Amygdala (tissue), 56 donors: ENCODE measurements at regions not wholly inside any gene's neighbourhood (a gene's known extent, or its start where the extent isn't known, plus 50 kb on each side); places are given as distances from the start of the nearest gene placed in this dataset.

Source experiments
- DNase-seq, 56 donors: peaks; one replicate each; lab custom pipeline; 2025; lab: John Stamatoyannopoulos, UW

GRCh38 chr13:78997902-78998629 lies 339.1 kb upstream of the OBI1 start:
- no peak for DNase-seq

GRCh38 chr13:78993792-78994191 lies 334.8 kb upstream of the OBI1 start:
- no peak for DNase-seq

- DNase-seq: no peak
These were observed 323.0 kb upstream of the OBI1 start for GRCh38 chr13:78981913-78982312.

GRCh38 chr13:78979349-78979748 lies 320.4 kb upstream of the OBI1 start:
- no peak for DNase-seq

GRCh38 chr13:78978381-78978998 lies 319.5 kb upstream of the OBI1 start:
- DNase-seq: peak in 19 of 56 donors; percentile 0 to 71 (median 4)

- DNase-seq: no peak
These were observed 318.4 kb upstream of the OBI1 start for GRCh38 chr13:78977311-78977710.

GRCh38 chr13:78976696-78977095 lies 317.7 kb upstream of the OBI1 start:
- DNase-seq: no peak

- no peak for DNase-seq
These were observed 313.6 kb upstream of the OBI1 start for GRCh38 chr13:78972561-78972960.

- DNase-seq: no peak
These were observed 312.5 kb upstream of the OBI1 start for GRCh38 chr13:78971355-78972025.

GRCh38 chr13:78960881-78961280 lies 301.9 kb upstream of the OBI1 start:
- DNase-seq: no peak

GRCh38 chr13:78958006-78958405 lies 299.1 kb upstream of the OBI1 start:
- DNase-seq: no peak

- DNase-seq: no peak
These were observed 281.6 kb upstream of the OBI1 start for GRCh38 chr13:78940455-78941130.

GRCh38 chr13:78934336-78934735 lies 275.4 kb upstream of the OBI1 start:
- DNase-seq: no peak

GRCh38 chr13:78915015-78915414 lies 256.1 kb upstream of the OBI1 start:
- DNase-seq: no peak

- no peak for DNase-seq
These were observed 254.7 kb upstream of the OBI1 start for GRCh38 chr13:78913656-78914055.

- DNase-seq: no peak
These were observed 251.2 kb upstream of the OBI1 start for GRCh38 chr13:78910147-78910546.

GRCh38 chr13:78909276-78909675 lies 250.3 kb upstream of the OBI1 start:
- no peak for DNase-seq

GRCh38 chr13:78907006-78907405 lies 248.1 kb upstream of the OBI1 start:
- DNase-seq: no peak

GRCh38 chr13:78897200-78897599 lies 238.2 kb upstream of the OBI1 start:
- DNase-seq: no peak

GRCh38 chr13:78884571-78884970 lies 225.6 kb upstream of the OBI1 start:
- no peak for DNase-seq

GRCh38 chr13:78881751-78882150 lies 222.8 kb upstream of the OBI1 start:
- no peak for DNase-seq
